Activated CD8-positive, alpha-beta memory T cell treated with anti-CD3 and anti-CD28 coated beads for 36 hours (primary cell): ENCODE measurements at regions not wholly inside any gene's neighbourhood (a gene's known extent, or its start where the extent isn't known, plus 50 kb on each side); places are given as distances from the start of the nearest gene placed in this dataset.
"Not testable (repeated sequence)": the region's sequence is repeated elsewhere in the genome, so short reads cannot be mapped to it uniquely, and the experiment has no call there.

Experiments used
- CTCF ChIA-PET: fragments of 350-600 bp; sonication (Branson Sonifier 250); formaldehyde crosslinking; loops from one replicate; lab custom pipeline; 2021; ENCODE audit warnings: antibody characterized with exemption; lab: Charles Lee
- POLR2A ChIA-PET: fragments of 350-600 bp; sonication (Branson Sonifier 250); formaldehyde crosslinking; loops from one replicate; lab custom pipeline; 2021; ENCODE audit warnings: antibody characterized with exemption; lab: Charles Lee

- ChIA-PET POLR2A (no interaction called here), CTCF (no interaction called here)
Observed at GRCh38 chr11:97638641-97639224, 1248.9 kb downstream of the JRKL start.

DNA sequence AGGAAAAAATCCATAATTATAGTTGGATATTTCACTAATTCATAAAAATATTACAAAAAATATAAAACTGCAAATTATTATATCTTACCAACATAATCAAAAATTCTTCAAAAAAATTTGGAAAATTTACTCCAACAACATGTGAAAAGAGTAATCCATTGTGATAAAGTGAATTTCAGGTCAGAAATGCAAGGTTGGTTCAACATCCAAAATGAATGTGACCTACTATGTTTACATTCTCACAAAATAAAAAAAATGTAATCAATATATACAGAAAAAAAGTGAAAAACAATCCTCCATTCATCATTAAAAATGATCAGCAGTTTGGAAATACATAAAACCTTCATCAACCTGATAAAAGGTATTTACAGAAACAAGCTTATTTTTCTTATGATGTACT is 1252.2 kb downstream of the JRKL start:
- POLR2A ChIA-PET: no interaction called here
- CTCF ChIA-PET: no interaction called here

DNA sequence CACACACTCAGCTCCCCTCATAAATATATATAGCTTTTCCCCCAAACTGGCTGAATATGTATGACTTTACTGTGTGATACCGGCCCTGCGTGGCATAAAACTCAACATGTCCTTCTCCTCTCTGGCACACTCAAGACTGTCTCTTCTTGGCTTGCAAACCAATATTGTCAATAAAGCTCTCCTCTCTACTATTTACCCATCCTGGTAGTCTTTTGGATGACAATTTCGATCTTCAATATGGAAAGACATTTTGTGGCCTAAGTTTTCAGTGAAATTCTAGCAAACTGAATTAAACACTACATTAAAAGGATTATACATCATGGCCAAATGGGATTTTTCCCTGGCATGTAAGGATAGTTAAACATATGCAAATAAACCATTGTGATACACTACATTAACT is 1255.9 kb downstream of the JRKL start:
- ChIA-PET POLR2A (no interaction called here), CTCF (no interaction called here)

GRCh38 chr11:97656356-97656755 is 1266.5 kb downstream of the JRKL start:
- ChIA-PET CTCF (no interaction called here), POLR2A (no interaction called here)

GRCh38 chr11:97657852-97658251 is 1268.0 kb downstream of the JRKL start:
- POLR2A ChIA-PET: no interaction called here
- CTCF ChIA-PET: no interaction called here

GRCh38 chr11:97667057-97667456 is 1277.2 kb downstream of the JRKL start:
- POLR2A ChIA-PET: no interaction called here
- CTCF ChIA-PET: no interaction called here

- ChIA-PET CTCF (no interaction called here), POLR2A (no interaction called here)
Observed at GRCh38 chr11:97683733-97684132, 1293.9 kb downstream of the JRKL start.

DNA sequence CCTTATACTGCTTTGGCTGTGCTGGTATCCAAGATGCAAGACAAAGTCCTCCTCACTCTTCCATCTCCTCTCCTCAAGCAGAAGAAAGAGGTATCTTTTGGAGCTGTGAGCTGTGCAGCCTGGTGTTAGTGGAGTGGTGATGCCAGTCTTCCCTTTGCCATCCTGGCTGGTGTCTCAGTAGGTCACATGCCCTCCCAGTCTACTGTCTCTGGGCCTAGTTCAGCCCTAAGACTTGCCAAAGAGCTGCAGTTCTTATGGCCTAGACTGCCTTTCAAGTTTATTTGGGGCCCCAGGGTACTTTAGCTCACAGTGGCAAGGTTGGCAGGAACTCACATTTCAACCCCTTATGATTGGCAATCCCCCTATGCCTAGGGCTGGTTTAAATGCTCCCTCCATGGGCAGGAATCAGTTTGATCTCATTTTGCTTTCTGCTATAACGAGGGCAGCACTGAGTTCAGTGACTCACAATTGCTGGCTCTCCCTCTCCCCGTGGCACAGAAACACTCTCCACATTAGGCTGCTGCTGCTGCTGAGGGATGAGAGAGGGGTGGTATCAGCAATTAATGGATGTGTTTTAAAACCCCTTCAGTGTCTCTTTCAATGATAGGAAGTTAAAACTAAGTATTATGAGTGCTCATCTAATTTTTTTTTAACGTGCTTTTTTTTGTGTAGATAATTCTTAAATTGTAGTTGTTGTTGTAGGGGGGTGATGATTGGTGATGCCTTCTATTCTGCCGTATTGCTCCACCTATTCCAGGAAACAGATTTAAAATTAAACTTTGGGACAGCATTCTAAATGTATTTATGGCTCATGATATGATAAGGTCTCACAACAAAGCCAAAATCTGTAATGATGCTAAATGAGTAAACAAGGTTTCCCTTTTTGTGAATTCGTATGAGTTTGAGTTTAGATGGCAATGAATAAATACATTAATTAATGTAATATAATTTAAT is 1295.0 kb downstream of the JRKL start:
- CTCF ChIA-PET: no interaction called here
- POLR2A ChIA-PET: no interaction called here

GRCh38 chr11:97685695-97686094 is 1295.9 kb downstream of the JRKL start:
- CTCF ChIA-PET: no interaction called here

GRCh38 chr11:97687111-97687510 is 1297.3 kb downstream of the JRKL start:
- POLR2A ChIA-PET: no interaction called here

More at GRCh38 chr11:97685695-97686094, 1295.9 kb downstream of the JRKL start:
- POLR2A ChIA-PET: no interaction called here

DNA sequence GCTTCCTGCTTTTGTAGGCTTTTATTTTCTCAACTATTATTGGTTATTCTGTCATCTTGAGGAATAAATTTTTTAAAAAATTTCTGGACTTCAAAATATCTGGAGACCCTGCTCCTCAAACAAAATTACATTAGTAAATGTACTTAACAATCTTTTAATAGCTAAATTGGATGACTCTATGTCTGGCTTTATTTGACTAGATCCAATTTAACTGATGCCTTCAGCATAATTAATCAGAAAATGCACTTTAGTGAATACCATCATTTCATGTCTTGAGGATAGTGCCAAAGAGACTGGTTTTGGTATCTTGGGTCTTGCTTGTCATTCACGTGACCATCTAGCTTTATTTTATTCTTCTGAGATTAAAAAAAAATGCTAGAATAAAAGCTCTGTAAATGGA is 1301.2 kb downstream of the JRKL start:
- ChIA-PET CTCF (no interaction called here), POLR2A (no interaction called here)

More at GRCh38 chr11:97687111-97687510, 1297.3 kb downstream of the JRKL start:
- CTCF ChIA-PET: no interaction called here

DNA sequence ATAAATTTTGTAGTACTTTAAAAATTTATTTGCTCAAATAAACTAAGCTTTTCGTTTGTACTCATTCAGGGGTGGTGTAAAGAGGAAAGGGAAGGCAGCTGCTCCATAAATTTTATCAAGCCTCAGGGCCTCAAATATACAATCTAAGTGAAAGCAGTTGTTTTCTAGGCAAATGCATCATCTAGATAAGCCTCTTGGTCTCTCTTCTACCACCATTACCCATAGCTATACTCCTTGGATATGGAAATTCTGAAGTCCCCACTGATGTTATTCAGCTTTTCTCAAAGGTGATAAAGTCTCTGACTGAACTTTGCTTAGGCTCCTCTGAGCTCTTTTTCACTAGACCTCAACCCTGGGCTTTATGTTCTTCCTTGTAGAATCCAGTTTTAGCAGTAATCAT is 1313.1 kb downstream of the JRKL start:
- CTCF ChIA-PET: no interaction called here
- POLR2A ChIA-PET: no interaction called here

GRCh38 chr11:97703851-97704250 is 1314.0 kb downstream of the JRKL start:
- ChIA-PET CTCF (no interaction called here), POLR2A (no interaction called here)

DNA sequence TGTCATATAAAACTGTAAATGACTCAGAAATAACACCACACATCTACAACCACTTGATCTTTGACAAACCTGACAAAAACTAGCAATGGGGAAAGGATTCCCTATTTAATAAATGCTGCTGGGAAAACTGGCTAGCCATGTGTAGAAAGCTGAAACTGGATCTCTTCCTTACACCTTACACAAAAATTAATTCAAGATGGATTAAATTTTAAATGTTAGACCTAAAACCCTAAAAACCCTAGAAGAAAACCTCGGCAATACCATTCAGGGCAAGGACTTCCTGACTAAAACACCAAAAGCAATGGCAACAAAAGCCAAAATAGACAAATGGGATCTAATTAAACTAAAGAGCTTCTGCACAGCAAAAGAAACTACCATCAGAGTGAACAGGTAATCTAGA is 1315.3 kb upstream of the CNTN5 start:
- POLR2A ChIA-PET, CTCF ChIA-PET: not testable (repeated sequence)

DNA sequence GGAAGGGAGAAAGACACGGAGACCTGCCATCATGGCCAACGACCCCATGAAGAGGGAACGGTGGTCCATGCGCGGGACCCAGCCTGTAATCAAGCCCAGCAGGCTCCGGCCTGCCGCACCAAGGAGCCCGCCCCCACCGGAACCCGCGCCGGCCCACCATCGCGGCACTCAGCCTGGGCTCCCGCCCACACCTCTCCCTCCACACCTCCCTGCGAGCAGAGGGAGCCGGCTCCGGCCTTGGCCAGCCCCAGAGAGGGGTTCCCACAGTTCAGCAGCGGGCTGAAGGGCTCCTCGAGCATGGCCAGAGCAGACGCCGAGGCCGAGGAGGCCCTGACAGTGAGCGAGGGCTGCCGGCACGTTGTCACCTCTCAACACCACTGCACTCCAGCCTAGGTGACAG is 1302.8 kb upstream of the CNTN5 start:
- POLR2A ChIA-PET: no interaction called here
- CTCF ChIA-PET: no interaction called here

GRCh38 chr11:97722065-97722464 is 1298.7 kb upstream of the CNTN5 start:
- POLR2A ChIA-PET: no interaction called here
- CTCF ChIA-PET: no interaction called here

DNA sequence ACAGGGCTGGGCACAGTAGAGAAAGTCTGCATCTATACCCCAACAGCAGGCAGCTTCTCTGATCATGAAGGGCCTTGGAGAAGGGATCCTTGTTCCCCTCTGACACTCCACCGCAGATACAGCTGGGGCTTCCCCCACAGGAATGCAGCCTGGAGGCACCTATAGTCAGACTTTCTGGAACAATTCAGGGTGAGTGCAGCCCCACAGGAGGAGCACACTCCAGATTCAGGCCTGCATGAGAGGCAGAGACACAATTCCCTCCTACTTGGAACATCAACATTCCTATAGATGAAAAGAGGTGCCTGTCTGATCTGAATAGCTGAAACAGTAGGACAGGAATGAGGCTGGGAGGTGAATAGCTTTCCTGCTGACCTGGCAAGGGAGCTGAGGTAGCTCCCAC is 1298.0 kb upstream of the CNTN5 start:
- ChIA-PET CTCF (no interaction called here), POLR2A (no interaction called here)

DNA sequence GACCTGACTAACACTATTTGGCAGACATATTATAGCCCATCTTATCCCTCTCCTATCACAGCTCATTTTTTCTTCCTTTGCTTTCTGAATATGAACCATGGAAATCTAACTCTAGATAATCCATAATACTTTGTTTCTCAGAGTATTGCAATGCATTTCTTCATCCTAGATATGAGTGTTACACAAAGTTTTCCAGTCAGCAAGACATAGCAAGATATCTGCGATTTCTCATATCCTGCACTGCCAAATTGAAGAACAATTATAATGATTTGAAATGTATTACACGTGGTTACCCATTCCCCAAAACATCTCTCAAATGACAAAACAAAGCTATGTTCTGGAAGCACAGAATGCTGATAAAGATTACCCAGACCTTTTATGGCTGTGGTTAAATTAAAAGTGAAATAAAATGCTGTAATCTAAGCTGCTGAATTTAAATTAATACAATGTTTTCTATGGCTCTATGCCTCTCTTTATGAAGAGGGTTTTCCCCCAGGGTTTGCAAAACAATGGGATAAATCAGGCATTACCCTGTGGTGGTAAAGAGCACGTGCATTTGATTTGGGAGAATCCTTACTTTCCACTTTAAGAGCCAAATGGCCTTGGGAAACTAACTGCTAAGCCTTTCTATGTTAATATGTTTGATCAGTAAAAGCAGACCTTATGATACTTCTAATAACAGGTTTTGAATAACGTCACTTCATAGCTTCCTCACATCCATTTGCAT is 1291.0 kb upstream of the CNTN5 start:
- ChIA-PET CTCF (no interaction called here), POLR2A (no interaction called here)

DNA sequence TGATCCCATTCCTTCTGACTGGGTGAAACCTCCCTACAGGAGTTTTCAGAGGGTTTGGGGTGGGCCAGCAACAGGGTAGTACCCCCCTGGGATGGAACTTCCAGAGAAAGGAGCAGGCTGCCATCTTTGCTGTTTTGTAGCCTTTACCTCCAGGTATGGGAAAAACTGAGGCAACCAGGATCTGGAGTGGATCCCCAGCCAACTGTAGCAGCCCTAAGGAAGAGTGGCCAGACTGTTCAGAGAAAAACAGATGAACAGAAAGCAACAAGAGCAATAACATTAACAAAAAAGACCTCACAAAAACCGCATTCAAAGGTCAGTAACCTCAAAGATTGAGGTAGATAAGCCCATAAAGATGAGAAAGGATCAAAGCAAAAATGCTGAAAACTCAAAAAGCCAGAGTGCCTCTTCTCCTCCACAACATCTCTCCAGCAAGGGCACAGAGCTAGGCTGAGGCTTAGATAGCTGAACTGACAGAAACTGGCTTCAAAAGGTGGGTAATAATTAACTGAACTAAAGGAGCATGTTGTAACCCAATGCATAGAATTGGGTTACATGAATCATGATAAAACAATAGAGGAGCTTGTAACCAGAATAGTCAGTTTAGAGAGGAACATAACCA is 1288.6 kb upstream of the CNTN5 start:
- ChIA-PET POLR2A (no interaction called here), CTCF (no interaction called here)

GRCh38 chr11:97738751-97739150 is 1282.0 kb upstream of the CNTN5 start:
- ChIA-PET POLR2A (no interaction called here), CTCF (interaction anchor here (0.6 kb wide), 1 partner anchor 1965 kb away, joined by 3 read pairs; no protein-coding TSS in a partner anchor)
